SKM-1 treated with dmso at 0.1 percent for 144 hours (cell line): ENCODE measurements at regions not wholly inside any gene's neighbourhood (a gene's known extent, or its start where the extent isn't known, plus 50 kb on each side); places are given as distances from the start of the nearest gene placed in this dataset.
"Not testable (repeated sequence)": the region's sequence is repeated elsewhere in the genome, so short reads cannot be mapped to it uniquely, and the experiment has no call there.

ENCODE experiments used
- DNase-seq: peaks from one replicate; lab custom pipeline; 2025; ENCODE audit not compliant: unreplicated experiment; lab: John Stamatoyannopoulos, UW

DNA sequence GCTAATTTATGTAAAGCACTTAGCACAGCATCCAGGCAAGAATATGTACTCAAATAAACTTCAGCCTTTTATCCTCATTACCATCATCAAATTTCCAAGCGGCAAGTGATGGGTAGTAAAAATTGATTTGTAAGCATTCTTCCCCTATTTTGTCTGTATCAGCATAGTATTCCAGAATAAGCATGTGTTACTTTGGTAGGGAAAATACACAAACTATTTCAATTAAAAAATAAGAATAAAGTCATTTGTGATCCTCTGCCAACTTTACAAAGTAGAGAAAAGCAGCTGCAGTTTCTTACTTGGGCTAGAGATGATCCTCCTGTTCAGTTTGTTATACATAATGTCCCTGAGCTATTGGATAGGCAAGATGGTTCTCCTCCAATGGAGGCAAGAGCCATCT lies 493.2 kb downstream of the ZEB2 start:
- no peak for DNase-seq

DNA sequence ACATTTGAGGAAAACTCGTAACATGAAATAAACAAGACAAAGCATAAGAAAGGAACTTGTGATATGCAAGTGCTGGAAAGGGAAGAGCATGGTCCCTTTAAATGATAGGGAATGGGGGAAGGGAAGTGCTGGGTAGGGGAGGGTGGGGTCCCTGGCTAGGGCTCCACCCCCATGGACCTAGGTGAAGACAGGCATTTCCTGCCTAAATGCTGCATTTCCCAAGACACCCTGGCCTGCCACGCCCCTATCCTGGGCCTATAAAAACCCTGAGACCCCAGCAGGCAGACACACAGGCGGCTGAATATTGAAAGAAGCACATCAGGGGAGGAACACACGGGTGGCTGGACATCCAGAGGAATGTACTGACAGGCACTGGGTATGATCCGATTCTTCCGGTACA lies 499.9 kb downstream of the ZEB2 start:
- no peak for DNase-seq

DNA sequence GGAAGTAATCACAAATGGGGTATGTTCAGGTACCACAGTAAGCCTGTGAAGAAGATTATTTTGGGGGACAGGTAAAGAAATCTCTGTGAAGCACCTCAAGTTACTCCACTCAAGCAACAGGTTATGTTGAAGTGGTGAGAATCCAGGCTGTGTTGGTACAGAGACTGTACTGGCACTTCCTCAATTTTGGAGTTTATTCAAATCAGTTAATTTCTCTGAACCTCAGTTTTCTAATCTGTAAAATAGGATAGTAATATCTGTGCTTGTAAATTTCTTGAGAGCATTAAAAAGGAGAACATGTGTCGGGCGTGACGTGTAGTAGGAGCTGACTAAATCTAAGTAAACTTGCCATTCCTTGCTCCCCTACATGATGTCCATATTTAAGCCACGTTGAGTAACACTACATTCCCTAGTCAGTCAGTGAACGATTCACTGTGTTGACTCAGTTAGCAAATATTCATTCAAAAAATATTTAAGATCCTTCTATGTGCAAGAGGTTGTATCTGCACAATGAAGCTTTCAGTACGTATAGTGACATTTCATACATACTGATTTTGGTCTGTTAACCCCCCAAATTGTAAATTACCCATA lies 504.2 kb downstream of the ZEB2 start:
- DNase-seq, result no peak

DNA sequence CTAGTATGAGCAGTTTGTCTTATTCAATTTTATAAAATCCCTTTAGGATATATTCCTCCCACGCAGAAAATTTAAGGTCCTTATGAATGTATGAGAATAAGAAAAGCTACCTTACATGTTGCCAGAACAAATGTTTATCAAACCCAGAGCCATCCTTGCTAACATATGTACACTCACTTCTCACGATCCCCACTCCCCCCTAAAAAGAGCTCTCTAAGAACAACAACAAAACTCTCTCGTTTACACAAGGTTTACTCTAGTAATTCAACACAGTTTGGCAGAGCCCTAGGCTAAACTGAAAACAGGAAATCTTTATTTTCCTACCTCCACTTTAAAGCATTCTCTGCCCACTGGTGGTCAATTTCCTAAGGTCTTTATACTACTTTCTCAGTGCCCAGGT lies 504.9 kb downstream of the ZEB2 start:
- no peak for DNase-seq

DNA sequence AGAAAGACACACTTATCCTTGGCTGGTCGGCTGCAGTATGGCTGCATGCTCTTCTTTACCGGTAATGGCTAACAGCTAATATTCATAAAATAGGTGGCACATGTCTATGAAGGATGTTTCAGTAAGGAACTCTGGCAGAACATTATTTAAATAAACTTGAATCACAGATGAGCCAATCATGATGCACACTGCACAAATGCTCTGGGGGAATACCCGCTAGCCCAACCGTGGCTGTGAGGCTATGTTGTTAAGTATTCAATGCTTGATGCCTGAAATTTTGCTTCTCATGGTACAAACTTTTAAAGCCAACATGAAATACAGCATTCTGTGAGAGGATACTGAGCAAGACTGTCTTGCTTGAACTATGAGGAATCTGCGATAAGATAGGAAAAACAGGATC lies 505.8 kb downstream of the ZEB2 start:
- DNase-seq, result no peak

DNA sequence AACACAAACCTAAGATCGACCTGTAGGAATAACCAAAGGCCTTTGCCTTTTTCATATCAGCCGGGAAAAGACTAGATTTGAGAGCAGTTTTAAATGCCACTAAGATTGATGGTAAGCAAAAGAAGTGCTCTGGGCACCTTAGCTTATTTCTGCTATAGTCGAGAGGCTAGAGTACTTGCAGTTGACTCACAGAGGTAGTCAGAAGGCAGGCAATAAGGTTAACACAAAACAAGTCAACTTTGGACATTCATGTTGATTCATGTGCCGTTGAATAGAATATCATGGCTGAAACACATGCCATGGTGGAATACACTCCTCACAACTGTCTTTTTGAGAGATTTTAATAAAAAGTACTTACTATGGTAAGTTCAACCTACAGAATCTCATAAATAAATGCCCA lies 507.6 kb downstream of the ZEB2 start:
- no peak for DNase-seq

DNA sequence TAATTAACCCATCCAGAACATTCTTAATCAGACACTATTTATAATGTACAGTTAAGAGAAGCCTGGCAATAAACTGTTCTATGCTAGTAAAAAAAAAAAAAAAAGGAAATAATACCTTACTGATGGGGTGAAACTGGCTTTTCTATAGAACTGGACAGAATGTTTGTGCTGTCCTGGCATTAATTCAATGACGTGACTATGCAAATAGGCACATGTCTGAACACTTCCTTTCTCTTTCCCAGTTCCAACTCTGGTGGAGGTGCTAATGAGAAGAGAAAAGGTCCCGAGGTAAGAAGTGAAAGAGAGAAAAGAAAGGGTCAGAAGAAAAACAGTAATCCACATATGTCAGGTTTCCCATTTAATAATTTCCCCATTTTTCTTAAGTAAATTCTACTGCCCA lies 508.4 kb downstream of the ZEB2 start:
- no peak for DNase-seq

DNA sequence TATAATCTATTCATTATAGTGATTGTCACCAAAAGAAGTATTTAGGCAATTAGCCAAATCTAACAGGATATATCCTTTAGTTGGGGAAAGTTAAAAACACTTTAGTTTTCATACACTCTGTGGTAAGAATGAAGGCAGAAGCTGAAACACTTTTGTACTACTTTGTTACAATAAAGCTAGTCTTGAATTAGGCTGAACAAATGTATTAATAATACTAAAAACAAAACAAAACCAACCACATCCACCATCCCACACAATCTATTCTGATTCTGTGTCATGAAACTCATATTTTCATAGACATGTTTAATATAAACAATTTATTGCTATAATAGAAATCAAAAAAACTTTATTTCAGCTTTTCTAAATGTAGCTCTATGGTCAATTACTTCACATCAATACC lies 508.8 kb downstream of the ZEB2 start:
- DNase-seq, result no peak

DNA sequence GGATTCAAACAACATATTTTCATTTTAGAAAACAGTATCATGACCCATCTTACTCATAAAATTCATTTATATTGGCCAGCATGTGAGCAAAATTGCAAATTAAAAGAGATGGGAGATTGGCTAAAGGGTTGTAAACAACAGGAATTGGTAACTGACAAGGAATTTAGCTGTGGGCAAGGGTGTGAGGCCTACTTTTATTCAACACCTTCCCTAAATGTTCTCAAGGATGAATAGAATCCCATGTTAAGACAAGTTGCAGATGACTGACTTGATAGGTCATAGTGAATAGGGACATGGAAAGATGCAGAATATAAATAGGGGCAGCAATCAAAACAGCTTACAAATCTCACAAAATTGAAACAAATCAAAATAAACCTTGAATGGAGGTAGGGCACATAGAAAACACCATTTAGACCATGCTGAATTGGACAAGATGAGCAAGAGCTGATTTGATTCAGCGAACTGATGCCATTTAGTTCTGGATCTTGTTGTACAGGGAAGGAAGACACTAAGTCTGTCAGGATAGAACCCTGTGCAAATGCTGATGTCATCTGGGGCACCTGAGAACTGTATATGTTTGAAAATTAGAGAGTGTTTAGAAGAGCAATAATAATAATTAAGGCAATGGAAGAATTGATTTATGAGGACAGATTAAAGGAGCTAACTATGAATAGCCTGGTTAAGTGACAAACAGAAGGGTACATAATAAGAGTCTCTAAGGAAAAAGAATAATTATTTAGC lies 509.7 kb downstream of the ZEB2 start:
- DNase-seq, result no peak

DNA sequence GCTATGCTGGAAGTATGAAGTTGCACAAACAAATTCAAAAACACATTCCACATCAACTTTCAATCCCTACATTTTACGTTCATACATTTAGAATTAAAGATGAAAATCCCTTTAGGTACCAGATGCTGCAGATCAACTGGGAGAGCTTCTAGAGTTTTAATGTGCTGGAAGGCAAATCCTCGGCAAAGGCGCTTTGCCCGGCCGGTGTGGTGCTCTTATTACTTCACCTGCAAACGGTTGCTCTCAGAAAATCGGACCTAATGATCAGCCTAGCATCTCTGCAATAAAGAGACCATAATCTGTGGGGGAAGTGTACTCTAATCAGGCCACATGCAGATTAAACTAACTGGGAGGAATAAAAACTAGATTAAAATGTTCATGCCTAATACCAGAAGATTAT lies 513.8 kb downstream of the ZEB2 start:
- DNase-seq, result no peak

DNA sequence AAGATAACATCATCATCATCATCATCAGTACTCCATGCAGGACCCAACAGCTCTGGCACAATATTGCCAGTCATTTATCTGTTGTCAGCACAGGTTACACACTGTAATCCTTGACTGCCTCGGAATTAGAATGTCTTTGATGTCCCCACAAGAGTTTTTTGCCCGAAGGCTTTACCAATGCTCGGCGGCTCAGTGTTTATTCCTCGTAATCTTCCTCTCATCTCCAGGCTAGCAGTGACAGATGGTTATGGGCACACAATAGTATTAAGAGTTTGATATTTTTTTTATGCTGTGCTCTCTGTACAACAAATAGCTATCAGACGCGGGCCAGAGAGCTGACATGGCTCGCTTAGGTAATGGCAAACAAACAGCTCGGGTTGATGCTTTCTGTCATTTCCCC lies 515.2 kb downstream of the ZEB2 start:
- DNase-seq, result no peak

DNA sequence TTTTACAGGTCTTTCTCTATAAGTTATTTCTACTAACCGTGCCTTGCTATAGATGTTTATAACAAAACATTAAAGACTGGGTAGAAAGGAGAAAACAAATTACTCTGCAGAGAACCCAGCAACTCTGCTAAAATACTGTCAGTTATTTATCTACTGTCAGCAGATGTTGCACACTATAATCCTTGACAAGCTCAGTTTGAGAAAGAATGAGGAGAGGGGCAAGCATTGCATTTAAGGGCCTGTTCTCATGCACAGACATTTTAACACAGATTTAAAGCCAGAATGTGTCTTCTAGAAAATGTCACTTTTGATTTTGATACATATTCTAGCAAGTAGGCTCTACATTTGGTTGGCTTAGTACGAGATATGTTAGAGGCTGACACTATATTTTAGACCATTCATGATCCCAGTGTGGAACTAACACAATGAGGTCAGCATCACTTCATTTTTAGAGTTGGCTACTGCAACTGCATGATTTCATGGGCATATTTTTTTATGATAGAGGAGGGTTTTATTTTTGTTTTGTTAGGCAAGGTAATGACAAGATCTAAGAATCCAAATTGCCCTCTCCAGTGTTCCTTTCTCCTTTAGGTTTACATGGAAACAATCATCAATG lies 516.4 kb downstream of the ZEB2 start:
- no peak for DNase-seq

DNA sequence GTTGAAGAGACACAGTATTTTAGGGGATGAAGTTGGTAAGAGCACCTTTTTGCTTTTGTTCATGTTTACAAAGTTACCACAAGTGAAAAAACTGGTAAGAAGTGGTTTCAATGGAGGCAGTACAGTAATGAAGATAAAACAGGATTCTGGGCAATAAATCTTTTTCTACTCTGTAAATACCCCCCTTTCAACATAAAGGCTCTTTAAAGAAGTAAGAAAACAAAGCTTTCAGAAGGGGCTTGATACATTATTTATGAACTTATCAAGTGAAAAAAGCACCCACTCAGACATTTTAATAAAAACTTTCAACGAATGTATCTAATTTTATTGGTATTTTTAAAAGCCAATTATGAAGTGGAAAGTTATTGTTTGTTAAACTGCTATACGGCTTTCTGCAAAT lies 522.9 kb downstream of the ZEB2 start:
- DNase-seq, result no peak

DNA sequence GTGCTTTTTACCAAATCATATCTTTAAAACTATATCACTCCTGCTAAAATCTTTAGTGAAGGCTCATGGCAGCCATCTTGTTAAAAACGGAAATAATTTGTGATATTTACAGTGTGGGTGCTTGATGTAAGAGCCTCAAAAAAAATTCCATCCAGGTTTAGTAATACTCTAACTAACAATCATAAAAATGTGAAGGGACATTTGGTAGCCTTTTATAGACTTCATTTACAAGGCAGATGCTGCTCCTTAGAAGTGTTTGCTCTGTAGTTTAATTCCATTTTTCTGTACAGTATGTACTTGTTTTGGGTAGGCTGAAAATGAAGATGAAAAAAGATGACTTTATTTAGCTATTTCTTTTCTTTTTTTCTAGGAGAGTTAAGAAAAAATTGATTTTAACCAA lies 525.0 kb downstream of the ZEB2 start:
- no peak for DNase-seq

DNA sequence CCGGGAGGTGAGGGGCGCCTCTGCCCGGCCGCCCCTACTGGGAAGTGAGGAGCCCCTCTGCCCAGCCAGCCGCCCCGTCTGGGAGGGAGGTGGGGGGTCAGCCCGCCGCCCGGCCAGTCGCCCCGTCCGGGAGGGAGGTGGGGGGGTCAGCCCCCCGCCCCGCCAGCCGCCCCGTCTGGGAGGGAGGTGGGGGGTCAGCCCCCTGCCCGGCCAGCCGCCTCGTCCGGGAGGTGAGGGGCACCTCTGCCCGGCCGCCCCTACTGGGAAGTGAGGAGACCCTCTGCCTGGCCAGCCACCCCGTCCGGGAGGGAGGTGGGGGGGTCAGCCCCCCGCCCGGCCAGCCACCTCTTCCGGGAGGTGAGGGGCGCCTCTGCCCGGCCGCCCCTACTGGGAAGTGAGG lies 528.3 kb downstream of the ZEB2 start:
- not testable (repeated sequence) for DNase-seq

DNA sequence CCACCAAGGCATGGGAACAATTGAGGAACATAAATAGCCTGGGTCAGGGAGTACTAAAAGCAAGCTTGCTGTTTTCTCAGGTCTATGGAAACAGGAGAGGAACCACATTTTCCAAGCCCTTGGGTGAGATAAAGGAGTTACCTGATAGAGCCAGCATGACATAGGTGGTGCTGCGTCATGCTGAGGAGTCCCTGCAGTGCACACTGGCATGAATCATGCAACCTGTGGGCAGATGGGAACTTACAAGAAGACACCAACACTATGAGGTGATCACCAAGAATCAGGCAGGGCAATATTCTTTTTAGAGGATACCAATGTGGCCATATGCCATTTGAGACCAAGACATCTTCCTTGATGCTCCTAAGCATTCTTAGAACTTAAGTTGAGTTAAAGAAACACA lies 531.8 kb downstream of the ZEB2 start:
- DNase-seq, result no peak

DNA sequence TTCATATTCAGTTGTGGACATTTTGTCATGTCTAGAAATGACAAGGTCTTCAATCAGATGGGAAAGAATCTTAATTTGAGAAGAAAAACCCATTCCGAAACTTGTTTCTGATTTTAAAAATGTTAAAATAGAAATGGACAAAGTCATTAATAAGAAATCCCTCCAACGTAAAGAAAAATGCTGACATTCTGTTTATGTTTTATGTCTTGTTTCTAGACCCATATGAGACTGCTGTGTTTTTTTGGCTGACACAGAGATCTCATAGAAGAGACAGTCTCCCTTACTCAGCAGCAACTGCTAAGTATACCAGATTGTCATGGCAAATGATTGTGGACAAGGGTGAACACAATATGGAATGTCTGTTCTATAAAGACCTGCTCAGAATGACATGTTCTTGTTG lies 538.5 kb downstream of the ZEB2 start:
- DNase-seq, result no peak

DNA sequence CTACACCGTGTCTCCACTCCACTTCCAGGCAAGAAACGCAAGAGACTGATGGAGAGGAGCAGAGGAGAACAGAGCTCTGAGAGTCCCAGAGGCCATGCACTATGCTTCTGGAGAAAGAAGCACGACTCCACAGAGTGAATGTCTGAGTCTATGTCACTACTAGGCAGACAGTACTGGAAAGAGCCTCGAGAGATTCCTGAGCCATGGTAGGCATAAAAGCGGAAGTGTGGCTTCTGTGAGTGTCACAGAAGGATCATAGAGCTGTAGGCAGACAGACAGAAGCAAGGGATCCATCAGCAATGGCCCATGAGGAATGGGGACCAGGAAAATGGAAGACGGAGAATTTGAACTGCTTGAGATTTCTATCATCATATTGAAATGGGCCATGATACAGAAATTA lies 542.6 kb downstream of the ZEB2 start:
- no peak for DNase-seq

DNA sequence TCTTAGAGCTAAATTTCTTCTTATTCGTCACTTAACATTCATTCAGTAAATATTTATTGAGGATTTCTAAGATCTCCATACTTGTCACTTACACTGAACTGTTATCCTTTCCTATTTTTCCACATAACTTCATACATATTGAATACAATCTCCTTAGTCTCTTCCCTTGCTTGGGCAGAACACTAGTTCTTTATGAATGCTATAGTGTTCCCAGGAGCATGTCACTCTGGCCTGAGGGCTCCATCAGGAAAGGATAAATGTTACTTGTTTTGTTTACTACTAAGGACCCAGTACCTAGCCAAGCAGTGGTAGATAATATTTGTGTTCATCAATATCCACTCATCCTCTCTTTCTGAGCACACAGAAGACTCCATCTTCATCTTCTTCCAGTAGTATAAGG lies 544.7 kb downstream of the ZEB2 start:
- DNase-seq, result no peak

DNA sequence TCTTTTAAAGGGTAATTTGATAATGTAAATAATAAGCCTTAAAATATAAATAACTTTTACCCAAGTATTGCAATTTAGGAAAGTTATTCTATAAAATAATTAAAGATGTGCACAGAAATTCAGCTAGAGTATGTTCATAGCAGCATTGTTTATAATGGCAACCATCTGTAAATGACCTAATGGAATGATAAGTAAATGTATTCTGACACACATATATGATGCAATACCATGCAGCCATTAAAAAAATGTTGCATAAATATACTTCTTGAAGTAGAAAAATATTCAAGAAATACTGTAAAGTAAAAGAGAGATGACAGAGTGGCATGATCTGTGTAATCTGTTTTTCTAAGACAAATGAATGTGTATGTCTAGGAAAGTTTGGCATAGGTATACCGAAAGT lies 545.7 kb downstream of the ZEB2 start:
- no peak for DNase-seq

DNA sequence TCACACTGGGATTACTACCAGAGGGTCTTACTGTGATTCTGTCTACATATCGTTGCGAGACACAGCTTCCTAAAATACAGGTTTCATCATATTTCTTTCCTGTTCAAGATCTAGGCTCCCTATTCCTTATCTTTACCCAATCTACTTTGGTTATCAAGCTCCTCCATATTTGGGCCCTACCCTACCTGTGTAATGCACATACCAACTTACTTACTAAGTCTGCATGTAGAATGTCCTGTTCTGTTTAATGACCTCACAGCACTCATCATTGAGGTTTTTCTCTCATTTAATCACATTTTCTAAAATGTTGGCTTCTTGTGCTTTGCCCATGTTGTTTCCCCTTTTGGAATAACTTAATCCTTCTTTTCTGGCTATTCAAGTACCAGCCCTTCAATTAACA lies 551.1 kb downstream of the ZEB2 start:
- DNase-seq, result no peak

DNA sequence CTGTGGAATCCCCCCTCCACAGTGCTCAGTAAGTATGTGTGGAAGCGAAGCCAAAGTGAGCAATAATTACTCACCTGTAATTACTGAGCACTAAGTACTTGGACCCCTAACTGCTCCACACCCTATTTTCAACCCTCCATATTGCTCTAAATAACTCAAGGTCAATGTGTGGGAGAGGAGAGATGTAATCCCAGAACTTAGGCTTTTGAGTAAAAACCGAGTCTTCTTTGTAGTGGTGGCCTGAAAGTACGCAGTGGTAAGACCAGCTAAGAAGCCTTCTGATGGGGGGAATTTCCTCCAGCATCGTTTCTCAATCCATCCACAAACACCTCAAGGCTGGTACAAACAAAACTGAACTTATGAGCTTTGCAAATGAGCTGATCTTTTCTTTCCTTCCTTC lies 551.6 kb downstream of the ZEB2 start:
- no peak for DNase-seq
